Mononuclear cell (primary cell): ENCODE measurements at regions not wholly inside any gene's neighbourhood (a gene's known extent, or its start where the extent isn't known, plus 50 kb on each side); places are given as distances from the start of the nearest gene placed in this dataset.
"Not testable (repeated sequence)": the region's sequence is repeated elsewhere in the genome, so short reads cannot be mapped to it uniquely, and the experiment has no call there.

ENCODE experiments used
- H3K27me3 ChIP-seq: 2 replicates; pipeline ENCODE4 v1.6.0; 2011; ENCODE audit warnings: low read length, control low read depth; ENCODE audit not compliant: insufficient read depth
- H3K4me1 ChIP-seq: 2 replicates; pipeline ENCODE4 v1.5.1; 2011; ENCODE audit warnings: mild to moderate bottlenecking, low read length, control low read depth; ENCODE audit not compliant: insufficient read depth
- H3K4me3 ChIP-seq: 2 replicates; pipeline ENCODE4 v1.5.1; 2011; ENCODE audit warnings: mild to moderate bottlenecking, low read length, moderate library complexity
- H3K9me3 ChIP-seq: 2 replicates; pipeline ENCODE4 v1.5.1; 2011; ENCODE audit warnings: low read depth, mild to moderate bottlenecking, control low read depth, low read length

GRCh38 chr1:56246726-56247125, 332.6 kb downstream of the PLPP3 start:
- H3K27me3 ChIP-seq, H3K9me3 ChIP-seq, H3K4me3 ChIP-seq: not testable (repeated sequence)
- H3K4me1 ChIP-seq: peaks cover 12% of the 10 kb centered on the region

- no peaks in the 10 kb centered on the region for H3K4me1 ChIP-seq
- no peak overlapping the region for H3K4me3 ChIP-seq
- no peaks in the 10 kb centered on the region for H3K9me3 ChIP-seq
- no peaks in the 10 kb centered on the region for H3K27me3 ChIP-seq
These were observed 339.0 kb downstream of the PLPP3 start for GRCh38 chr1:56240400-56240799.

- Histone ChIP-seq H3K9me3 (no peaks in the 10 kb centered on the region), H3K4me1 (no peaks in the 10 kb centered on the region), H3K4me3 (no peak overlapping the region)
These were observed 341.8 kb downstream of the PLPP3 start for GRCh38 chr1:56237491-56238064.

GRCh38 chr1:56236688-56237087, 342.7 kb downstream of the PLPP3 start:
- no peaks in the 10 kb centered on the region for H3K9me3 ChIP-seq
- no peaks in the 10 kb centered on the region for H3K27me3 ChIP-seq
- no peak overlapping the region for H3K4me3 ChIP-seq
- no peaks in the 10 kb centered on the region for H3K4me1 ChIP-seq

More at GRCh38 chr1:56237491-56238064, 341.8 kb downstream of the PLPP3 start:
- H3K27me3 ChIP-seq: no peaks in the 10 kb centered on the region

- no peak overlapping the region for H3K4me3 ChIP-seq
- H3K27me3 ChIP-seq: no peaks in the 10 kb centered on the region
- no peaks in the 10 kb centered on the region for H3K4me1 ChIP-seq
- no peaks in the 10 kb centered on the region for H3K9me3 ChIP-seq
These were observed 343.4 kb downstream of the PLPP3 start for GRCh38 chr1:56235909-56236510.

- Histone ChIP-seq H3K27me3 (no peaks in the 10 kb centered on the region), H3K9me3 (no peaks in the 10 kb centered on the region), H3K4me3 (no peak overlapping the region), H3K4me1 (no peaks in the 10 kb centered on the region)
These were observed 350.2 kb downstream of the PLPP3 start for GRCh38 chr1:56229186-56229585.

GRCh38 chr1:56227886-56228285, 351.5 kb downstream of the PLPP3 start:
- no peak overlapping the region for H3K4me3 ChIP-seq
- H3K4me1 ChIP-seq: no peaks in the 10 kb centered on the region
- no peaks in the 10 kb centered on the region for H3K9me3 ChIP-seq
- H3K27me3 ChIP-seq: no peaks in the 10 kb centered on the region

- H3K4me3 ChIP-seq: no peak overlapping the region
- H3K4me1 ChIP-seq: no peaks in the 10 kb centered on the region
- H3K9me3 ChIP-seq: no peaks in the 10 kb centered on the region
- H3K27me3 ChIP-seq: no peaks in the 10 kb centered on the region
These were observed 352.0 kb downstream of the PLPP3 start for GRCh38 chr1:56227401-56227800.

- no peaks in the 10 kb centered on the region for H3K9me3 ChIP-seq
- no peaks in the 10 kb centered on the region for H3K4me1 ChIP-seq
- H3K4me3 ChIP-seq: no peak overlapping the region
- no peaks in the 10 kb centered on the region for H3K27me3 ChIP-seq
These were observed 353.2 kb downstream of the PLPP3 start for GRCh38 chr1:56225964-56226815.

- H3K27me3 ChIP-seq: no peaks in the 10 kb centered on the region
- no peaks in the 10 kb centered on the region for H3K9me3 ChIP-seq
- no peak overlapping the region for H3K4me3 ChIP-seq
- H3K4me1 ChIP-seq: no peaks in the 10 kb centered on the region
These were observed 355.4 kb downstream of the PLPP3 start for GRCh38 chr1:56223968-56224367.

GRCh38 chr1:56222914-56223540, 356.3 kb downstream of the PLPP3 start:
- Histone ChIP-seq H3K4me3 (no peak overlapping the region), H3K4me1 (no peaks in the 10 kb centered on the region), H3K27me3 (no peaks in the 10 kb centered on the region), H3K9me3 (no peaks in the 10 kb centered on the region)

- Histone ChIP-seq H3K4me3 (no peak overlapping the region), H3K9me3 (no peaks in the 10 kb centered on the region), H3K27me3 (no peaks in the 10 kb centered on the region), H3K4me1 (no peaks in the 10 kb centered on the region)
These were observed 359.3 kb downstream of the PLPP3 start for GRCh38 chr1:56220021-56220420.

- H3K4me3 ChIP-seq: no peak overlapping the region
- H3K4me1 ChIP-seq: no peaks in the 10 kb centered on the region
- H3K9me3 ChIP-seq: no peaks in the 10 kb centered on the region
- no peaks in the 10 kb centered on the region for H3K27me3 ChIP-seq
These were observed 361.3 kb downstream of the PLPP3 start for GRCh38 chr1:56218023-56218422.

GRCh38 chr1:56216218-56216617, 363.1 kb downstream of the PLPP3 start:
- Histone ChIP-seq H3K4me3 (no peak overlapping the region), H3K4me1 (no peaks in the 10 kb centered on the region), H3K27me3 (no peaks in the 10 kb centered on the region), H3K9me3 (no peaks in the 10 kb centered on the region)

- no peak overlapping the region for H3K4me3 ChIP-seq
- H3K9me3 ChIP-seq: no peaks in the 10 kb centered on the region
- no peaks in the 10 kb centered on the region for H3K27me3 ChIP-seq
- H3K4me1 ChIP-seq: no peaks in the 10 kb centered on the region
These were observed 363.6 kb downstream of the PLPP3 start for GRCh38 chr1:56215771-56216170.
